Activated T-cell treated with anti-CD3 and anti-CD28 coated beads for 4 hours (primary cell): ENCODE measurements at regions not wholly inside any gene's neighbourhood (a gene's known extent, or its start where the extent isn't known, plus 50 kb on each side); places are given as distances from the start of the nearest gene placed in this dataset.
A peak's percentile ranks its signal among the peaks of the same experiment; 100 is the strongest.
"Not testable (repeated sequence)": the region's sequence is repeated elsewhere in the genome, so short reads cannot be mapped to it uniquely, and the experiment has no call there.

ENCODE experiments used
- DNase-seq: peaks from one replicate; pipeline ENCODE4 v3.0.0-alpha.2; 2020

DNA sequence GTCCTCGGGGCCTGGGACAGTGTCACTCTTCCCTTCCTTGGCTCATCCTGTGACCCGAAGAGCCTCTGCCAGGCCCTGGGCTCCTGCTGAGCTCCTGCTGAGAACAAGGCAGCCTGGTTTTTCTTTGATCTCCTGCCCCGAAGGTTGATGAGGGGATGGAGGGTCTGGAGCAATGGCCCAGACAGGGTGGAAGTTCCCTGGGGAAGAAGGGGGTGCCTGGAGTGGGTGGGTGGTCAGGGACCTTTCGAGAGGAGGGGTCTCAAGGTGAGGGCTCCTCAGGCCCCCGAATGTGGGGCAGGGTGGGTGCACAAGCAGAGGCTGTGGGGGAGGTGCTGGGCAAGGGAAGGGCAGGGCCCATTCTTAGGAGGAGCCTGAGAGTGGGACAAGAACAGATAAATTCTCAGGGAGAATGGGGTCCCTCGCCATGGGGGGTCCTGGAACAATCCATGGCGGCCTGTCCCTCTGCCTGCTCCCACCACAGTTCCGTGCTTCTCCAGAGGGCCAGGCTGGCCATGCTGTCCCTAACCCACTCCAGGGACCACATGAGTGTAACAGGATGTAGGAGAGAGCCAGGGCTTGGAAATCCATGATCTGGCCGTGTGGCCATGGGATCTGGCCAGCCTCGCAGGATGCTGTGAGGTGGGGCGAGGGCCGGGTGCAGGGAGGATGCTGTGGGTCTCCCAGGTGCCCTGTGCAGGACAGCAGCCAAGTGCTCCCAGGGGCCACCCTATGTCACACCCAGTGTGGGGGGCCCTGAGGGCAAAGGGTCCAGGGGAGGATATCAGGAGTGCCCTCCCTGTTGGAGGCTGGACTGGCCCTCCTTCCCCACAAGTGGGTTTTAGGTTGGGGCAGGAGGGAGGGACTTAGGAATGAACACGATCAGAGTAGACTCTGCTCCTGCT is 128.5 kb upstream of the LPCAT1 start:
- DNase-seq: no peak

DNA sequence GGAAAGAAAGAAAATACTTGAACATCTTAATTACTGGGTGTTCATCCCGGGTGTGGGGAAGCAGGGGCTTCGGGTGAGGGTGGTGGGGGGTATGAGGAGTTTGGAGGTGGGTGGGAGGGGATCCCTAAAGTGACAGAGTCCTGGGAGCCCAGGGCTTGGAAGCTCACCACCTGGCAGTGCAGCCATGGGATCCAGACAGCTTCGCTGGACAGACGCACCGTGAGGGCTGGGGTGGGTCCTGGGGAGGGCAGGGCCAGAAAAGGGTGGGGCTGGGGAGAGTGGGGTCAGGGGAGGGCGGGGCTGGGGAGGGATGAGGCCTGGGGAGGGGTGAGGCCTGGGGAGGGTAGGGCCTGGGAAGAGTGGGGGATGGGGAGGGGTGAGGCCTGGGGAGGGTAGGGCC is 127.5 kb upstream of the LPCAT1 start:
- no peak for DNase-seq

DNA sequence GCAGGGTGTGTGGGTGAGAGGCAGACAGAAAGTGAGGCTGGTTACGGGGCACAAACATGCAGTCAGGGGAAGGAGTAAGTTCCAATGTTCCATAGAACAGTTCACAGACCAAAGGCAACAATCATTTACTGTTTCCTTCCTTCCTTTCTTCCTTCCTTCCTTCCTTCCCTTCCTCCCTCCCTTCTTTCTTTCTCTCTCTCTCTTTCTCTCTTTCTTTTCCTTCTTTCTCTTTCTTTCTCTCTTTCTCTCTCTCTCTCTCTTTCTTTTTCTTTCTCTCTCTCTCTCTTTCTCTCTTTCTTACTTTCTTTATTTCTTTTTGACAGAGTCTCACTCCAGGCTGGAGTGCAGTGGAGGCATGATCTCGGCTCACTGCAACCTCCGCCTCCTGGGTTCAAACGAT is 125.8 kb upstream of the LPCAT1 start:
- no peak for DNase-seq

- no peak for DNase-seq
Observed at GRCh38 chr5:1648806-1649205, 125.0 kb upstream of the LPCAT1 start.

DNA sequence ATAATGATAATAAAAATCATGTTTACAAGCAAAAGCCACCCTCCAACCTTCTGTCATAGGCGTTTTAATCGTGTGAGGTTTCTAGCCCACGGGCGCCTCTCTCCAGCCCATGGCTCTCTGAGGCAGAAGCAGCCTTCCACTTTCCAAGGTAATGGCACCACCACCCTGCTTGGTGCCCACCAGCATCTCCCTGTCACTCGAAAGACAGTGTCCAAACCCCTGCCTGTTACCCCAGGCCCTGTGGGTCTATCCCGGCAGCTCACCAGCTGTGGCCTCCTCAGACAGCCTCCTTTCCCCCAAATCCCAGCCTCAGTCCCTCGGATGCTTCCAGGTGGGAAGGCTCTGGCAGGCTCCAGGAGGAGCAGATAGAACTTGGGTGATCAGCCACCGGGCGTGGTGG is 123.8 kb upstream of the LPCAT1 start:
- no peak for DNase-seq

DNA sequence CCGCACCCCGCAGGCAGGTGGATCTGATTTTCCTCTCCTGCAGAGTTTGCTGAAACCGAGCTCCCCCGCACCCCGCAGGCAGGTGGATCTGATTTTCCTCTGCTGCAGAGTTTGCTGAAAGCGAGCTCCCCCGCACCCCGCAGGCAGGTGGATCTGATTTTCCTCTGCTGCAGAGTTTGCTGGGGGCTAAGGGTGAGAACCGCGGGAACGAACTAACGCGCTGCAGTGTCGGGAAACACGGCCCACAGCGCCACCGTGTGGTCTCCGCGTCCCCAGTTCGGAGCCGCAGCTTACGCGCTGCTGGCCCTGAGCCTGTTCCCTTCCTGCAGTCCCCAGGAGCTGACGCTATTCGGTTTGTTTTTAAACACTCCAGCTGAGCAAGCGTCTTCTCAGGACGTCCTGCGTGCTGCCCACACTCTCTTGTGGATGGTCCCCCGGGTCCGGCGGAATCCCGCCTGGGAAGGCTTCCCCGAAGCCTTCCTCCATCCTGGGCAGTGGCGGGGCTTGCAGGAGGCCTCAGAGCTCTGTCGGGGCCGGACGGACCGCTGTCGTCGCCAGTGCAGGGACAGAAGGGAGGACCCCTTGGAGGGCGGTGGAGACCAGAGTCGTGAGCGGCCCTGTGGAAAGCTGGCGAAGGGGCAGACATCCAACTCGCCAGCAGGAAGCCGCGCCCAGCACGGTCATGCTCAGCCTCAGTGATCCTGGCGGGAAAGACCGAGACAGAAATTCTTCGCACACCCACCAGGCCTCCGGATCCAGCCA is 121.2 kb upstream of the LPCAT1 start:
- DNase-seq: peak; percentile 73

DNA sequence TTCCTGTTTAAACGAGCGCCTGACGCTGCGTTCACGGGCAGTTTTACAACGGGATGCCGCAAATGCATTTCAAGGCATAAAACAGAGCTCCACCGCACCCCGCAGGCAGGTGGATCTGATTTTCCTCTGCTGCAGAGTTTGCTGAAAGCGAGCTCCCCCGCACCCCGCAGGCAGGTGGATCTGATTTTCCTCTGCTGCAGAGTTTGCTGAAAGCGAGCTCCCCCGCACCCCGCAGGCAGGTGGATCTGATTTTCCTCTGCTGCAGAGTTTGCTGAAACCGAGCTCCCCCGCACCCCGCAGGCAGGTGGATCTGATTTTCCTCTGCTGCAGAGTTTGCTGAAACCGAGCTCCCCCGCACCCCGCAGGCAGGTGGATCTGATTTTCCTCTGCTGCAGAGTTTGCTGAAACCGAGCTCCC is 120.6 kb upstream of the LPCAT1 start:
- not testable (repeated sequence) for DNase-seq

DNA sequence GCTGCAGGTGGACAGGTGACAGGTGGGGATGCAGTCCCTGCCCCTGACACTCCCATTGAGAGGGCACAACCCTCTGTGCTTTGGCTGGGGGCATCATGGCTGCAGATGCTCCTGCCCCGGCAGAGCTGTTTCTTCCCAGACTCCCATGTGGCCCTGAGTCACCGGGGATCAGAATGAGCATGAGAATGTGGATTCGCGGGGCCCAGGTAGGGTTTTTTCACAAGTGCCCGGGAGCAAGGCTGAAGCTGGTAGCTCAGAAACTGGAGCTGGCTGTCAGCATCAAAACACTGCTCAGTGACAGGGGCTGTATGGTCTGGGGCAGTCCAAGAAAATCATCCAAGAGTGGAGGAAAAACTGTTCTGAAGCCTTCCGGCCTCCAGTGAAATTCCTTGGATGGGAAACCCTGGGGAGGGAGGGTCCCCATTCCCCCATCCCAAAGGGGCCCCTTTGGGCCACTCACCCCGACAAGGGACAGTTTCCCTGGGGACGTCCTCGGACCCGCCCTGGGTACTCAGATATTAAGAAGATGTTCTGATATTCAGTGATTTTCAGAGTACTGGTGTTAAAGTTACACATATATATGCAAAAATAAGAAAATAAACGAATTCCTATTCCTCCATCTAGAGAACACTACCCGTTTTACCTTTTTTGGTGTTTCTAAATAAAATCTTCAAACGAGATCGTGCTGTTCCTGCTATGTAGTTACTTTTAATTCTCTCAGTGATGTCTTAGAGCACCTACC is 120.1 kb upstream of the LPCAT1 start:
- DNase-seq: no peak

DNA sequence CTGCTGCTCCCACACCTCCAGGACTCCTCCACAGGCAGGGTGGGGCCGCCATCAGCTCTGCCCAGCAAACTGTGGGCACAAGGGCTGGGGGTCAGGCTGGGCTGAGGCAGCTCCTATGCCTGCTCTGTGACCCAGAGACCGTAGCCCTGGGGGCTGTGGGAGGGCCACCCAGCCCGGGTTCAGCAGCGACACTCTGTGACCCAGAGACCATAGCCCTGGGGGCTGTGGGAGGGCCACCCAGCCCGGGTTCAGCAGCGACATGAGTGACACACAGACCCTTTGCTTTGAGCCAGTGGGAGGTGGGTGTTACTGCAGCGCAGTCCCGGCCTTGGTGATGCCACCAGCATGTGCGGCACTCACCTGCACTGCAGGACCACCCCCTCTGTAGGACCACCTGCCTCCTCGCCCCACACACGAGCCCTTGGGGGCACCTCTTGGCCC is 118.9 kb upstream of the LPCAT1 start:
- no peak for DNase-seq

GRCh38 chr5:1642221-1642620 is 118.5 kb upstream of the LPCAT1 start:
- no peak for DNase-seq

GRCh38 chr5:1641560-1642166 is 117.9 kb upstream of the LPCAT1 start:
- peak; percentile 66 for DNase-seq

- no peak for DNase-seq
Observed at GRCh38 chr5:1641041-1641440, 117.3 kb upstream of the LPCAT1 start.

DNA sequence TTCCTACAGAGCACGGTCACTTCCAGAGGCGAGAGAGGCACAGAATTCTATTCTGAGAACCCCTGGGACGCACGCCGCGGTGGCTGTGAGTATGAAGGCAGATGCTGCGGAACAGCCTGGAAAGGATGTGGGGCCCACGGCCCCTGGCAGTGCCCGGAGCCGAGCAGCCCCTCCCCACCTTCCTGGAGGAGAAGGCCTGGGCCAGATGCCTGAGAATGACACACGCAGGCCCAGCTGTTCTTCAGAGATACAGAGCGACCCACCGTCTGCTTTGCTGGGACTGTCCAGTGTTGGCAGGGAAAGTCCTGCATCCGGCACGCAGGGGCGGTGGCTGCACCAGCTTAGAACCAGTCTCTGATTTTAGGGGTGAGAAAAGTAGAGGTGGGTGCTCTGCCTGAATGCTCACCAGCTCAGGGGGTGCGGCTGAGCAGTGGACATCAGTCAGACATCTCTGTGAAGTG is 116.7 kb upstream of the LPCAT1 start:
- DNase-seq: no peak

DNA sequence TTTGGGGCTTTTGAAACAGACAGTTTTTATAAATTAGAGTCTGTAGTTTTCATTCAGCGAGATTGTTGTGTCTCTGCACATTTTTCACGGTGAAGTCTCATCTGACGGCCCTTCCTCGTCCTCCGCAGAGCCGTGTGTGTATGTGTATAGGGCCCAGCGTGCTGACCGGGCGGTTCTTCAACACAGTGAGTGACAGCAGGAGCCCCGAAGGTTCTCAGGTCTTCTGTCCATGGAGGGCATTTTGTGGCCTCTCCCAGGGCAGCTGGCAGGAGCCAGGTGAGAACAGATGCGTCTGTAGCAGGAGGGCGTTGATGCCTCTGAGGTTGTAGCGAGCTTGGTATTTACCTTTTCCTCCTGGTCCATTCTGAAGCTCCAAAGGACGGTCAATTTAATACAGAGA is 116.0 kb upstream of the LPCAT1 start:
- DNase-seq: no peak

DNA sequence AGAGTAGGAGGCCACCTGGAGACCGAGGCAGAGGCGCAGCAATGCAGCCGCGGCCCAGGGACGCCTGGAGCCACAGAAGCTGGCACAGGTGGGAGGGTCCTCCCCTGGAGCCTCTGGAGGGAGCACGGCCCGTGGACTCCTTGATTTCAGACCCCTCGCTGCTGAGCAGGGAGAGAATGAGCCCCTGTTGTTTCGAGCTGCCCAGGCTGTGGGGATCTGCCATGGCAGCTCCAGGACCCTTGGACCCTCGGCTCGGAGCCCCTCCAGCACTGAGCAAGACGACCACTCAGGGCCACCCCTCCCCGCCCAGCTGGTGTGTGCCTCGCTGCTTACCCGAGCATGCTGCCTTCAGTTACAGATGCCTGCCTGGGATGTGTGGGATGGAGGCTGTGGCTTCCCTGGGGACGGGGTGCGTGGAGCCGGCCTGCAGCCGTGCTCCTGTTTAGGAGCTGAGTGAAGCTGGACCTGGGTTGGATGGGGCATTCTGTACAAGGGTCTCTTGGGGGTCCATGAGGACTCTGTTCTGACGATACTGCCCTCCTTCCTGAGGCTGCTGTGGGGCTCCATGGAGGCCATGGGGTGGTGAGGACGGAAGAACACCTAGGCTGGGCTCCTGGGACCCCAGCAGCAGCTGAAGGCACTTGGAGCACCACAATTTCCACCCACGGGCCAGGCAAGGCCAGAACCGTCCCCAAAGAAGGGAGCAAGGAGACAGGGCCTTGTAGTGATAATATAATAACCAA is 115.1 kb upstream of the LPCAT1 start:
- no peak for DNase-seq

DNA sequence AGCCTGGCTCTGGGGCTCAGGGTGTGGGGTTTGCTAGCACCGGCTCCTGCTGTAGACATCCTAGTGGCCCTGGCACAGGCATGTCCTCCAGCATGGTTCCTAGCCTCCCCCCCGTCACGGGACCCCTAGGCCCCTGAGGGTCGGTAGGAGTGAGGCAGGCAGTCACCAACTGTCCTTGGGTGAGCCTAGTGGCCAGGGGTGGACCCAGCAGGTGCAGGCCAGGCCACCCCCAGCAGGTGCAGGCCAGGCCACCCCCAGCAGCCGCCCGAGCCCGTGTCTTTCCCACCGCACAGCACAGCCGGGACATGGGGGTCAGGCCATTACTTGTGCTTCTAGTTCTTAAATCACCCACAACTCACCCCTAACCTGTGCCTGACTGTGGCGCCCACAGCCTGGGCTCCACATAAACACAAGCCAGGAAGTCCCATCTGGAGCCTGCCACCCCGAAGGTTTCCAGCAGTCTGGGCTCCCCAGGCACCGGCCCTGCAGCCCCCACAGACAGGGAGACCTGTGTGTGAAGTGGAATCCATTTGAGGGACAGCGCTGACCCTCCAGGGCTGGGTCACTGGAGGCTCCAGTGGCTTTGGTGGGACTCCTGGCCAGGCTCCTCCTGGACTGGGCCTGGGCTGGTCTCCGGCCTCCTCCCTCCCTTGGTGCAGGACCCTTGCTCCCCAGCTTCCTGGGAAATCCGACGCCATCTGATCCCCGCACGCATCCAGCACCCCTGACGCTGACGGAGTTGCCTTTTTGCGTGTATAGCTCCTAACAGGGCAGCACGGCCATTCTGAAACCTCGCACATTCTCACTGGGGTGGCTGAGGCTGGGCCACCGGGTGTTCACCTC is 114.1 kb upstream of the LPCAT1 start:
- no peak for DNase-seq

DNA sequence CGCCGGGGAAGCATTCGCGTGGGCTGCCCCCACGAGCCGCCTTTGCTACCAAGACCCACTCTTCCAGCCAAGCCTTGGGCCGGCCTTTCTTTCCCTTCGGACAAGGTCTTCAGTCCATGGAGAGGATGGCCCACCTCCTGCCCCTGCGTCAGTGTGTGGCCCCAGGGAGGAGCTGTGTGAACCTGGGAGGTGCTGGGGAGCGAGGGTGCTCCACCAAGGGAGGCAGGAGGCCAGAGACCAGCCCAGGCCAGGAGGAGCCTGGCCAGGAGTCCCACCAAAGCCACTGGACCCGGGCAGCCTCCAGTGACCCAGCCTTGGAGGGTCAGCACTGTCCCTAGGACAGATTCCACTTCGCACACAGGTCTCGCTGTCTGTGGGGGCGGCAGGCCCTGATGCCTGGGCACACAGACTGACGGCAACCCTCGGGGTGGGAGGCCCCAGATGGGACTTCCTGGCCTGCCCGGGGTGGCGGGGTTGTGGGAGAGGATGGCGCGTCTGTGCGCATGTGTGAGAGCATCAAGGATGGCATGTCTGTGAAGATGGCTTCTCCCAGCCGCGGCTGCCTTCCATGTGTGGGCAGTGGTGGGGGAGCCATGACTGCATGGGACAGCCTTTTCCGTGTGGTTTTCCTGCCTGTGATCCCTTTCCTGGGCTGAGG is 113.3 kb upstream of the LPCAT1 start:
- DNase-seq: no peak

GRCh38 chr5:1636208-1636770 is 112.5 kb upstream of the LPCAT1 start:
- not testable (repeated sequence) for DNase-seq

GRCh38 chr5:1635477-1635876 is 111.7 kb upstream of the LPCAT1 start:
- DNase-seq: not testable (repeated sequence)

GRCh38 chr5:1634337-1634661 is 110.5 kb upstream of the LPCAT1 start:
- DNase-seq: no peak
